ENCODE measurements at regions not wholly inside any gene's neighbourhood (a gene's known extent, or its start where the extent isn't known, plus 50 kb on each side); places are given as distances from the start of the nearest gene placed in this dataset.

DNA sequence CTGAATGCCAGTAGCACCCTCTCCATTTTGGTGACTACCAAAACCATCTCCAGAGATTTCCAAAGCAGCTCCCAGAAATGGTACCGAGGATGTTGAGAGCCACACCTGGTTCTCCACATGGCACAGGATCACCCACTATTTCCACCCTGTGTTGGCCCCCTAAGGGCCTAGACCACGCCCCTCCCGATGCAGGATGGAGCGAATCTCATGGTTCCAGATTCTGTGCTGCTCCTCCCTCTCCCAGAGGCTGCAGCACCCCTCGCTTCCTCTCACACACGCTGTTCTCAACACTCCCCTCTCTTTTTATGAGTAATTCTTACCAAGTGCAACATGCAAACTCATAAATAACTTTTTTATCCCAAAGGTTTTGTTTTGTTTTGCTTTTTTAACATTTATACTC lies 571.5 kb downstream of the STK39 start:
- H3K36me3 ChIP-seq, result no peaks in the 10 kb centered on the region
- DNase-seq, result no peak
- no peak overlapping the region for H3K9ac ChIP-seq (ENCODE audit: low read depth in 2 of 2, low read length in 2 of 2)
- TF ChIP-seq, protein P1, sequence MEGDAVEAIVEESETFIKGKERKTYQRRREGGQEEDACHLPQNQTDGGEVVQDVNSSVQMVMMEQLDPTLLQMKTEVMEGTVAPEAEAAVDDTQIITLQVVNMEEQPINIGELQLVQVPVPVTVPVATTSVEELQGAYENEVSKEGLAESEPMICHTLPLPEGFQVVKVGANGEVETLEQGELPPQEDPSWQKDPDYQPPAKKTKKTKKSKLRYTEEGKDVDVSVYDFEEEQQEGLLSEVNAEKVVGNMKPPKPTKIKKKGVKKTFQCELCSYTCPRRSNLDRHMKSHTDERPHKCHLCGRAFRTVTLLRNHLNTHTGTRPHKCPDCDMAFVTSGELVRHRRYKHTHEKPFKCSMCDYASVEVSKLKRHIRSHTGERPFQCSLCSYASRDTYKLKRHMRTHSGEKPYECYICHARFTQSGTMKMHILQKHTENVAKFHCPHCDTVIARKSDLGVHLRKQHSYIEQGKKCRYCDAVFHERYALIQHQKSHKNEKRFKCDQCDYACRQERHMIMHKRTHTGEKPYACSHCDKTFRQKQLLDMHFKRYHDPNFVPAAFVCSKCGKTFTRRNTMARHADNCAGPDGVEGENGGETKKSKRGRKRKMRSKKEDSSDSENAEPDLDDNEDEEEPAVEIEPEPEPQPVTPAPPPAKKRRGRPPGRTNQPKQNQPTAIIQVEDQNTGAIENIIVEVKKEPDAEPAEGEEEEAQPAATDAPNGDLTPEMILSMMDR (IDR thresholded peaks at IDR 0.05), result no peak
- intact Hi-C loops (cut with DNase I), result no loop called here
- H3K9me3 ChIP-seq, result no peaks in the 10 kb centered on the region
- H3K27ac ChIP-seq, result no peak overlapping the region
- no peak overlapping the region for H3K4me3 ChIP-seq
- no peaks in the 10 kb centered on the region for H3K27me3 ChIP-seq
- no peaks in the 10 kb centered on the region for H3K4me1 ChIP-seq

DNA sequence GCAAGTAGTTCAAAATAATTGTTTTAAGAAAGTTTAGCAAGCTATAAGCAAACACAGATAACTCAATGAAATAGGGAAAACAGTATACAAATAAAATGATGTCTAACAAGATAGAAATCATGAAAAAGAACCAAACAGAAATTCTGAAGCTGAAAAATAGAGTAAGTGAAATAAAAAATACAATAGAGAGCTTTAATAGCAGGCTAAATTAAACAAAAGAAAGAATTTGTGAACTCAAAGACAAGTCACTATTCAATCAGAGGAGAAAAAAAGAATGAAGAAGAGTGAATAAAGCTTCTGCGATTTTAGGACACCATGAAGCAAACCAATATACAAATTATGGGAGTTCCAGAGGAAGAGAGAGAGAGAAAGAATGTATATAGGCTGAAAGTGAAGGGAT lies 576.8 kb downstream of the STK39 start:
- H3K27me3 ChIP-seq, result no peaks in the 10 kb centered on the region
- H3K9me3 ChIP-seq, result no peaks in the 10 kb centered on the region
- H3K9ac ChIP-seq (ENCODE audit: low read depth in 2 of 2, low read length in 2 of 2), result no peak overlapping the region
- intact Hi-C loops (cut with DNase I), result no loop called here
- H3K36me3 ChIP-seq, result no peaks in the 10 kb centered on the region
- no peak overlapping the region for H3K27ac ChIP-seq
- no peak overlapping the region for H3K4me3 ChIP-seq
- DNase-seq, result no peak
- no peaks in the 10 kb centered on the region for H3K4me1 ChIP-seq
- TF ChIP-seq, protein P1 (IDR thresholded peaks at IDR 0.05), result no peak

DNA sequence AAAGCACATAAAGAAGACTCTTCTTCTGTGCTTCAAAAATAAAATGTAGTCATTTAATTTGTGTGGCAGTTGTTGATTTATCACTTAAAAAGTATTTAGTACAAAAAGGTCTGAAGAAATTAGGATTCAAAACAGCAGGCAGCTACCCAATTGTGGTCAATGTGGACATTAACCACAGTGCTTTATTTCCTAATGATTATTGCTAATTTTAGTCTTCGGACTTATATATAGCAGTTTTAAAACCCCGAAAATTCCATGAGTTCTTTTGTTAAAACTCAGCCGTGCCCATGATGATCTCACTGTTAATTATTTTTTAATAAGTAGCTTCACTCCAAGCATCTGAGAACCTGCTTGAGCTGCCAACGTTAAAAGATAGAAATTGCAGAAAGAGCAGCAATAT lies 594.3 kb downstream of the STK39 start:
- no peaks in the 10 kb centered on the region for H3K9me3 ChIP-seq
- no peak for DNase-seq
- TF ChIP-seq, protein P1 (IDR thresholded peaks at IDR 0.05), result no peak
- H3K27ac ChIP-seq, result no peak overlapping the region
- H3K4me1 ChIP-seq, result no peaks in the 10 kb centered on the region
- intact Hi-C loops (cut with DNase I), result no loop called here
- no peak overlapping the region for H3K9ac ChIP-seq (ENCODE audit: low read depth in 2 of 2, low read length in 2 of 2)
- H3K27me3 ChIP-seq, result no peaks in the 10 kb centered on the region
- no peak overlapping the region for H3K4me3 ChIP-seq
- H3K36me3 ChIP-seq, result no peaks in the 10 kb centered on the region

DNA sequence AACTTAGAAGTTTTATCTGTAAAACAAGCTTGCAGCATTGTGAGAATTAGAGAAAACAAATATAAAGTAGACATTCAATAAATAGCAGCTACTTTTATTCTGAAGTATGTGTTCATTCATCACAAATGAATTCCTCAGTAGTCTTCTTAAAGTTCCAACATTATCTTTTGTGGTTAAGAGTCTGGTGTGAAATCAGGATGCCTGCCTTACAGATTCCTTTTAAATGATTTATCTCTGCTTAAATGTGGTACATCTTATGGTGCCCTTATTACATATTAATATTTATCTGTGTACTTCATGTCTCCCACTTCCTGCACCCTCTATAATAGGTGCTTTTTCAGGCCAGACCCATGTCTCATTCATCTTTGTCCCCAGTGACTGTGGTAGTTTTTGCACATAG lies 595.0 kb downstream of the STK39 start:
- intact Hi-C loops (cut with DNase I), result no loop called here
- H3K27me3 ChIP-seq, result no peaks in the 10 kb centered on the region
- no peak overlapping the region for H3K9ac ChIP-seq (ENCODE audit: low read depth in 2 of 2, low read length in 2 of 2)
- TF ChIP-seq, protein P1 (IDR thresholded peaks at IDR 0.05), result no peak
- no peak for DNase-seq
- H3K27ac ChIP-seq, result no peak overlapping the region
- H3K36me3 ChIP-seq, result no peaks in the 10 kb centered on the region
- no peak overlapping the region for H3K4me3 ChIP-seq
- H3K9me3 ChIP-seq, result no peaks in the 10 kb centered on the region
- no peaks in the 10 kb centered on the region for H3K4me1 ChIP-seq

DNA sequence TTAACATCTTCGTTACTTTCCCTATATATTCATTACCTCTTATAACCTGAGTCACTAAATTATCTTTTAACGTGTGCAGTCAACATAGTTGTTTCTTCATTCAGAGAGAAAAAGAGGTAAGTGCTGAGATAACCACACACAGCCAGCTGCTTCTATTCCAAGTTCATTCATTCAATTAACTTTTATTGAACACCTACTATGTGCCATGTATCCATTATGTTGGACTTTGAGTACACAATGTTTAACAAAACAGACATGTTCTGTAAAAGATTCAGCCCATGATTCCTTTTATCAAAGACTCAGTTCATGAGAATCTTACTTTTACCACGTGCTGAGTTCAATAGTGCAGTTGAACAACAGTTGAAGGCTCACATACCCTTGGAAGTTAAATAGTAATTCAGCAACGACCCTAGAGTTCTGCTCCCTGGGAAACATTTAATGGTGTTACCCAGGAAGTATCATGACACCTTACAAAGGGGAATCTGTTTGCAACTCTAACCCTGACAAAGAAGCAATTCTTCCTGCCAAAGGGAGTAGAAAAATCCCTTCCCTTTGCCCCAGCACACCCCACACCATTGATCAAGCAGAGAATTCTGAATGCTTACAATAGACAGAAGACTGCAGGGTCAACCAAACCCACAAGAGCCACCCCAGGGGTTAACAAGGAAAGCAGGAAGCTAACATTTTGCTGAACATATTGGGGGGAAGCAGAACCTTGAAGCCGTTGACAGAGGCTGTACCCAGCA lies 595.8 kb downstream of the STK39 start:
- no peak overlapping the region for H3K4me3 ChIP-seq
- H3K27me3 ChIP-seq, result no peaks in the 10 kb centered on the region
- TF ChIP-seq, protein P1 (IDR thresholded peaks at IDR 0.05), result no peak
- intact Hi-C loops (cut with DNase I), result no loop called here
- no peak overlapping the region for H3K9ac ChIP-seq (ENCODE audit: low read depth in 2 of 2, low read length in 2 of 2)
- H3K4me1 ChIP-seq, result no peaks in the 10 kb centered on the region
- H3K9me3 ChIP-seq, result no peaks in the 10 kb centered on the region
- H3K27ac ChIP-seq, result no peak overlapping the region
- DNase-seq, result no peak
- H3K36me3 ChIP-seq, result no peaks in the 10 kb centered on the region
